ENCODE measurements at regions not wholly inside any gene's neighbourhood (a gene's known extent, or its start where the extent isn't known, plus 50 kb on each side); places are given as distances from the start of the nearest gene placed in this dataset.

GRCh38 chr2:53474914-53475313 is 292.7 kb upstream of the CHAC2 start:
- TF ChIP-seq CTCF (IDR thresholded peaks at IDR 0.05; ENCODE audit: control insufficient read depth, insufficient read depth, low read depth, low read length, missing control alignments), result no peak
- no peak for DNase-seq (ENCODE audit: low read depth)
- H3K4me3 ChIP-seq (ENCODE audit: control insufficient read depth, low read depth, low read length), result no peak overlapping the region

GRCh38 chr2:53473775-53474311 is 293.8 kb upstream of the CHAC2 start:
- DNase-seq (ENCODE audit: low read depth), result no peak
- no peak overlapping the region for H3K4me3 ChIP-seq (ENCODE audit: control insufficient read depth, low read depth, low read length)
- no peak for TF ChIP-seq CTCF (IDR thresholded peaks at IDR 0.05; ENCODE audit: control insufficient read depth, insufficient read depth, low read depth, low read length, missing control alignments)

- peak; percentile 49 for TF ChIP-seq CTCF (IDR thresholded peaks at IDR 0.05; ENCODE audit: control insufficient read depth, insufficient read depth, low read depth, low read length, missing control alignments)
- H3K4me3 ChIP-seq (ENCODE audit: control insufficient read depth, low read depth, low read length), result no peak overlapping the region
- DNase-seq (ENCODE audit: low read depth), result no peak
Measured at GRCh38 chr2:53473236-53473635, 294.4 kb upstream of the CHAC2 start.

GRCh38 chr2:53467467-53468180 is 300.0 kb upstream of the CHAC2 start:
- DNase-seq (ENCODE audit: low read depth), result no peak
- TF ChIP-seq CTCF (IDR thresholded peaks at IDR 0.05; ENCODE audit: control insufficient read depth, insufficient read depth, low read depth, low read length, missing control alignments), result no peak
- no peak overlapping the region for H3K4me3 ChIP-seq (ENCODE audit: control insufficient read depth, low read depth, low read length)

GRCh38 chr2:53463806-53464726 is 303.5 kb upstream of the CHAC2 start:
- DNase-seq (ENCODE audit: low read depth), result no peak
- no peak for TF ChIP-seq CTCF (IDR thresholded peaks at IDR 0.05; ENCODE audit: control insufficient read depth, insufficient read depth, low read depth, low read length, missing control alignments)

GRCh38 chr2:53460937-53461336 is 306.7 kb upstream of the CHAC2 start:
- DNase-seq (ENCODE audit: low read depth), result no peak
- H3K4me3 ChIP-seq (ENCODE audit: control insufficient read depth, low read depth, low read length), result no peak overlapping the region
- no peak for TF ChIP-seq CTCF (IDR thresholded peaks at IDR 0.05; ENCODE audit: control insufficient read depth, insufficient read depth, low read depth, low read length, missing control alignments)

More at GRCh38 chr2:53463806-53464726, 303.5 kb upstream of the CHAC2 start:
- H3K4me3 ChIP-seq (ENCODE audit: control insufficient read depth, low read depth, low read length), result no peak overlapping the region
